GM21390 (cell line): ENCODE measurements at regions not wholly inside any gene's neighbourhood (a gene's known extent, or its start where the extent isn't known, plus 50 kb on each side); places are given as distances from the start of the nearest gene placed in this dataset.
A peak's percentile ranks its signal among the peaks of the same experiment; 100 is the strongest.
"Not testable (repeated sequence)": the region's sequence is repeated elsewhere in the genome, so short reads cannot be mapped to it uniquely, and the experiment has no call there.

Experiments used
- ATAC-seq: cut with Tn5 transposase; IDR thresholded peaks from one replicate; pipeline ENCODE4 v1.9.1; 2021; ENCODE audit not compliant: unreplicated experiment

- ATAC-seq, result no peak
Observed at GRCh38 chr2:181789827-181790448, 101.6 kb upstream of the ITPRID2 start.

- ATAC-seq, result peak; percentile 96
Observed at GRCh38 chr2:181790716-181791649, 100.5 kb upstream of the ITPRID2 start.

DNA sequence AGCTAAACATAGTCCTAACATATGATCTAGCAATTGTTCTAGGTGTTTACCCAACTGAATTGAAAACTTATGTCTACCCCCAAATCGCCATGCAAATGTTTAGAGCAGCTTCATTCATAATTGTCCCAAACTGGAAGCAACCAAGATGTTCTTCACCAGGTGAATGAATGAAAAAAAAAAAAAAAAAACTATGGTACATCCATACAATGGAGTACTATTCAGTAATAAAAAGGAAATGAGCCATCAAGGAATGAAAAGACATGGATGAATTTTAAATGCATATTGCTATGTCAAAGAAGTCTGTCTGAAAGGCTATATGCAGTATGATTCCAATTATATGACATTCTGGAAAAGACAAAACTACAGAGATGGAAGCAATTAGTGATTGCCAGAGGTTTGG, 98.6 kb upstream of the ITPRID2 start:
- ATAC-seq, result no peak

- ATAC-seq, result no peak
Observed at GRCh38 chr2:181798022-181798421, 93.5 kb upstream of the ITPRID2 start.

GRCh38 chr2:181802300-181802699, 89.2 kb upstream of the ITPRID2 start:
- ATAC-seq, result not testable (repeated sequence)

GRCh38 chr2:181803903-181804799, 87.4 kb upstream of the ITPRID2 start:
- not testable (repeated sequence) for ATAC-seq

DNA sequence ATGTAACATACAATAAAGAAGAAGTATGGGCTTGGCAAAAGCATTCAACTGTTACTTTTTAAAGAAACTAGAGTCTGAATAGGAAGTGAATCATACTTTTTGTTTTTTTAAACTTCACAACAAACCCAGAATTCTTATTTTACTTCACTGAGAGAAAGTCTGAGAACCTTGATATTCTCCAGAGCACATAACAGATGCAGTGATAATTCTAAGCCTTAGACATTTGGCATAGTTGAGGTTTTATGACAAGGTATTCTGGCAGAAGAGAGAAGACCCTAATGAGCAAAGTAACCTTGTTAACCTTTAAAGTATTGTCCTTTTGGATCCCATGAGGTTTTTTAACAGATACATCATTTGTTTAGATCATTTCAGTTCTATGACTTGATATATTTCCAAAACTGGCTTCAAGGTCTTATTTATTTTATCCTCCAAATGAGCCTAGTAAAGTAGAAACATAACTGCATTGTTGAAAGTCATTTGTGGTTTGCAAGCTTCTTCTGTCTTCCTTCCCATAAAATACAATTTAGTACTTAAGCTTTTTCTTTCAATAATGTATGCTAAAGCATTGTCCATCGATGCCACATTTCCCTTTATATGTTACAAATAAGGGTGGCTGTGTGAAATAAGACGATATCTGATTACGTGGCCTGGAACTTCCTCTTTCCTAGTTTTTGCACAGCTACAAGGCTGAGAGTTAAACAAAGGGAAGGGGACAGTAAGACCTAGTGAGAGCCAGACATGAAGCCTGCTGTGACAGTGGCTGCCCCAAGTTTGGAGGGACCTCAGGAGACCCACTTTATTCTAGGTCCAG, 86.1 kb upstream of the ITPRID2 start:
- peak; percentile 55 for ATAC-seq

- no peak for ATAC-seq
Observed at GRCh38 chr2:181806039-181806392, 85.5 kb upstream of the ITPRID2 start.

DNA sequence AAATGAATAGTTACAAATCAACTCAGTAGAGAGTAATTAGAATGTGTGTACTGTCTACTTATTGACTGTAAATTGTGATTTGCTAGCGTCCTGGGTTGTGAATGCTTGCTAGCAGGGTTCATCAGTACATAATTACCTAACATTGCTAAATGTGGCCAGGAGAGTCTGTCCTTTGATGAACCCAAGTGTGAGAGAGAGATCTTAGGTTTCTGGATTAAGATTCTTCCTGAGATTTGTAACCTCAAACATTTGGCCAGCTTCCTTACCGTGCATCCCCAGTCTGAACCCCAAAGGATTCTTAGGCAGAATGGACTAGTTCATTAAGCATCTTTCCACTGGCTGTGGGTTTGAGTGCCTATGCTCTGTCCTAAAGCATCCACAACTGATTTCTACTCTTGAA, 84.0 kb upstream of the ITPRID2 start:
- no peak for ATAC-seq

DNA sequence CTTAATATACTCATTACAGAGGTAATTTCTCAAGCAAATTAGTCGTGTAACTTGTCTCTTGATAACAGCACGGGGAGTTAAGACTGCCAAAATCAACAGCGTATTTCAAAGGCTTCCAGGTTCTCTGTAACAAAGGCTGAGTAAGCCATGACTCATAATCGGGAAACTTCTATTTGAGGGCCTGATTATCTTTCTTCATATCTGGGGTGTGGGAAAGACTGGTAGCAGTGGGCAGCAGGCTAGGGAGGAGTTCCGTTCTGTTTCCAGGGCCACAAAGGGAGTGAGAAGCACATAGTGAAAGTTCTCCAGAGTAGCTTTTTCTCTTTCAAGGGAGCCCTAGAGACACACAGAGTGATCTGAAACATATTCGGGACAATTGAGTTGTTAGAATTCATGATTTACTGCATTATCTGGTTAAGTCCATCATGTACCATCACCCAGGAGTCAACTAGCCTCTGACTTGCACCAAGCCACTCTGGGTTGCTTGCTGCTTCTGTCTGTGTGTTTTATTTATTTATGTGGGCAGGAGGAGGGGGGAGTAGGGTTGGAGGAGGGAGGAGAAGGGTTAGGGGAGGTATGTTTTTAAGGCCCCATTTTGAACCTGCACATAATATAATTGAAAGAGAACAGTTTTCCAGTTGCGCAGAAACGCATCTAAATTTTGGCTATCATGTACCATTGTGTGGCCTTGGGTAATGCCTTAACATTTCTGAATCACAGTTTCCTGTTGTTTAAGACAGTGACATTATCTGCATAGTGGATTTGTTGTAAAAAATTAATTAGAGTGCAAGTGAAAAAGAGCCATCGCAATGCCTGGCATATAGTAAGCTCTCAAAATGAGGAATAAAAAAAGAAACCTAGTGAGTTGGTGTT, 80.5 kb upstream of the ITPRID2 start:
- ATAC-seq, result no peak

DNA sequence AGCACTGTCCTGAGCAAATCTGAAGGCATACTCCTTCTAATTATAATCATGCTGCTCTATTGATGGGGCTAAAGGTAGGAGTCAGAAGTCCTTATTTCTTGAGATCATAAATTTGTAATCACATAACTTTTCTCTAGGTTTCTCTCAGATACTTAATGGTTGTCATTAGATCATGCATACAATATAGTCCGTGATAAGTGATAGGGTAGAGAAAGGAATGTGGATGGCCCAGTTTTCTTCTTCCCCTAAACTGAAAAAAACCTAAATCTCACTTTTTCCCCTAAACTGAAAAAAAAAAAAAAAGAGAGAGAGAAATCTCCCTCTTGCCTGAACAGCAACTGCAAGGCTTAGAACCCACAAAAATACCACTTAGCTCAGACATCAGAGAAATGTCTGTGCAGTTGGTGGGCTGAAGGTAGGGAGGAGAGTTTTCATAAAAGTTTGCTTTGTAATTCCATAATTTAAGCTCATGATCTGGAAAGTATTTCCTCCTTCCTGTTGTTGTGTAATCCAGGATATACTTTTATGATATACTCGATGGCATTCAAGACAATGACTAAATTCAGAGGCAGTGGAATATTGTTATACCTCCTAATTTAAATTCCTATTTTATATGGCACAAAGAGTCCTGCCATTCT, 79.3 kb upstream of the ITPRID2 start:
- no peak for ATAC-seq

GRCh38 chr2:181814057-181814491, 77.5 kb upstream of the ITPRID2 start:
- ATAC-seq, result no peak

- no peak for ATAC-seq
Observed at GRCh38 chr2:181817509-181817908, 74.0 kb upstream of the ITPRID2 start.

DNA sequence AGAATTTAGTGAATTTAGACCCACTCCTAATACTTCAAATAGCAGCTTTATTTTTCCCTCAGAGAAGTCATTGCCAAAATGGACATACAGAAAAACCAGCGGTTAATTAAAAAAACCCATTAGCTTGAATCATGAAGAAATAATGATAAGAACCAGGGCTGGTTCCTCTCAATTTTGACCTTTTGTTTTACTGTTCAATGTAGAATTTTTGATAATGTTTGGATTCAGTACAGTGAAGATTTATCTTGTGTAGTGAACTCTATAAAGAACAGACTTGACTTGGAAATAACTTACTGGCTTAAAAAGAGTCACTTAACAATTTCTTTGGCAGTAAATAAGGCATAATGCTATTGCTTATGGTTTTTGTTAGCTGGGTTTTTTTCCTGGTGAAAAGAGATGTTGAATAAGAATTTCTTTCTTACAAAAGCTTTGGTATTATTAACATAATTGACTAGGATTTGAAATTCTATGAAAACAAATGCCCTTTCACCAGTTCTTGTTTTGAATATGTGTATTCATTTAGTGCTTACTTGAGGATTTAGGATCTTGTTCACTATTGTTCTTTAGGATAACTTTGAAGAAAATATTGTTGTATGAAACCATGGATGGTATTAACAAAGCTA, 73.4 kb upstream of the ITPRID2 start:
- ATAC-seq, result no peak

GRCh38 chr2:181818840-181819239, 72.7 kb upstream of the ITPRID2 start:
- ATAC-seq, result no peak

- ATAC-seq, result no peak
Observed at GRCh38 chr2:181821049-181821448, 70.5 kb upstream of the ITPRID2 start.

DNA sequence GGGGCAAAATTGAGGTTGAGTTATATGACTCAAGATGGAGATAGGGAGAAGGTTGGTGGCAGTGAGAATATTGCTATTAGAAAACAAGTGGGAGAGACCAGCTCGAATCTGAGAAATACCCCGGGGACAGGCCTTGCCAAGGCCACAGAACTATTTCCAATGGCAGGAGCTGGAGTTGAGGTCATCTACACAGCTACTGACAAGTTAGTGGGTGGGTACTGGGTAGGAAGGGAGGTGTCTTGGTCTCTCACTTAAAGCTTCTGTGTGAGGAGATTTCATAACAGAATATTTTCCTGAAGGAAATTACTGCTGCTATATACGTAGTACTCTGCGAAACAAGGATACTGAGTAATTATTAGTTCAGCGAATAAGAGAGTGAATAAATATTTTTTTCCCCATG, 69.4 kb upstream of the ITPRID2 start:
- no peak for ATAC-seq

GRCh38 chr2:181823405-181823804, 68.1 kb upstream of the ITPRID2 start:
- no peak for ATAC-seq
